ENCODE measurements at regions not wholly inside any gene's neighbourhood (a gene's known extent, or its start where the extent isn't known, plus 50 kb on each side); places are given as distances from the start of the nearest gene placed in this dataset.
"Not testable (repeated sequence)": the region's sequence is repeated elsewhere in the genome, so short reads cannot be mapped to it uniquely, and the experiment has no call there.

- no peaks in the 10 kb centered on the region for H3K9me3 Mint-ChIP-seq (ENCODE audit: low read depth)
- H3K4me1 Mint-ChIP-seq (ENCODE audit: low read depth), result no peaks in the 10 kb centered on the region
- no peaks in the 10 kb centered on the region for H3K27me3 Mint-ChIP-seq
- H3K36me3 Mint-ChIP-seq, result no peaks in the 10 kb centered on the region
- no peak overlapping the region for H3K27ac Mint-ChIP-seq
- no peak overlapping the region for H3K4me3 Mint-ChIP-seq
Observed at GRCh38 chr2:166676716-166677115, 182.7 kb upstream of the SCN7A start.

GRCh38 chr2:166675553-166675952, 181.5 kb upstream of the SCN7A start:
- no peak overlapping the region for H3K4me3 Mint-ChIP-seq
- H3K27ac Mint-ChIP-seq, result no peak overlapping the region
- no peaks in the 10 kb centered on the region for H3K36me3 Mint-ChIP-seq
- H3K4me1 Mint-ChIP-seq (ENCODE audit: low read depth), result no peaks in the 10 kb centered on the region
- H3K27me3 Mint-ChIP-seq, result no peaks in the 10 kb centered on the region
- H3K9me3 Mint-ChIP-seq (ENCODE audit: low read depth), result no peaks in the 10 kb centered on the region

GRCh38 chr2:166673986-166674385, 179.9 kb upstream of the SCN7A start:
- Mint-ChIP-seq H3K4me1 (ENCODE audit: low read depth) (no peaks in the 10 kb centered on the region), H3K27me3 (no peaks in the 10 kb centered on the region), H3K36me3 (no peaks in the 10 kb centered on the region), H3K27ac (no peak overlapping the region), H3K9me3 (ENCODE audit: low read depth) (no peaks in the 10 kb centered on the region), H3K4me3 (no peak overlapping the region)

- Mint-ChIP-seq H3K9me3 (ENCODE audit: low read depth) (no peaks in the 10 kb centered on the region), H3K27me3 (peaks cover 2% of the 10 kb centered on the region), H3K36me3 (no peaks in the 10 kb centered on the region), H3K4me1 (ENCODE audit: low read depth) (no peaks in the 10 kb centered on the region), H3K27ac (no peak overlapping the region), H3K4me3 (no peak overlapping the region)
Observed at GRCh38 chr2:166671801-166672200, 177.8 kb upstream of the SCN7A start.

GRCh38 chr2:166671235-166671634, 177.2 kb upstream of the SCN7A start:
- Mint-ChIP-seq H3K27ac (no peak overlapping the region), H3K4me3 (no peak overlapping the region), H3K27me3 (peaks cover 2% of the 10 kb centered on the region)

GRCh38 chr2:166665991-166666940, 172.2 kb upstream of the SCN7A start:
- H3K9me3 Mint-ChIP-seq (ENCODE audit: low read depth), result no peaks in the 10 kb centered on the region
- no peaks in the 10 kb centered on the region for H3K4me1 Mint-ChIP-seq (ENCODE audit: low read depth)
- H3K27me3 Mint-ChIP-seq, result peaks cover 2% of the 10 kb centered on the region
- no peak overlapping the region for H3K27ac Mint-ChIP-seq
- H3K4me3 Mint-ChIP-seq, result no peak overlapping the region
- H3K36me3 Mint-ChIP-seq, result no peaks in the 10 kb centered on the region

More at GRCh38 chr2:166671235-166671634, 177.2 kb upstream of the SCN7A start:
- H3K36me3 Mint-ChIP-seq, result no peaks in the 10 kb centered on the region
- H3K4me1 Mint-ChIP-seq (ENCODE audit: low read depth), result no peaks in the 10 kb centered on the region
- H3K9me3 Mint-ChIP-seq (ENCODE audit: low read depth), result no peaks in the 10 kb centered on the region

GRCh38 chr2:166661824-166662223, 167.8 kb upstream of the SCN7A start:
- no peak overlapping the region for H3K27ac Mint-ChIP-seq
- no peaks in the 10 kb centered on the region for H3K27me3 Mint-ChIP-seq
- no peaks in the 10 kb centered on the region for H3K4me1 Mint-ChIP-seq (ENCODE audit: low read depth)
- no peaks in the 10 kb centered on the region for H3K36me3 Mint-ChIP-seq
- H3K4me3 Mint-ChIP-seq, result no peak overlapping the region
- H3K9me3 Mint-ChIP-seq (ENCODE audit: low read depth), result no peaks in the 10 kb centered on the region

GRCh38 chr2:166661391-166661790, 167.3 kb upstream of the SCN7A start:
- Mint-ChIP-seq H3K4me1 (ENCODE audit: low read depth) (no peaks in the 10 kb centered on the region), H3K27ac (no peak overlapping the region), H3K9me3 (ENCODE audit: low read depth) (no peaks in the 10 kb centered on the region), H3K27me3 (no peaks in the 10 kb centered on the region), H3K36me3 (no peaks in the 10 kb centered on the region), H3K4me3 (no peak overlapping the region)

GRCh38 chr2:166658901-166659300, 164.9 kb upstream of the SCN7A start:
- Mint-ChIP-seq H3K27me3 (no peaks in the 10 kb centered on the region), H3K9me3 (ENCODE audit: low read depth) (peaks cover 4% of the 10 kb centered on the region), H3K4me1 (ENCODE audit: low read depth) (no peaks in the 10 kb centered on the region), H3K36me3 (no peaks in the 10 kb centered on the region), H3K27ac (no peak overlapping the region), H3K4me3 (no peak overlapping the region)

GRCh38 chr2:166653185-166653813, 159.2 kb upstream of the SCN7A start:
- no peaks in the 10 kb centered on the region for H3K27me3 Mint-ChIP-seq

GRCh38 chr2:166651991-166652390, 157.9 kb upstream of the SCN7A start:
- peaks cover 4% of the 10 kb centered on the region for H3K9me3 Mint-ChIP-seq (ENCODE audit: low read depth)
- no peak overlapping the region for H3K27ac Mint-ChIP-seq
- H3K4me3 Mint-ChIP-seq, result no peak overlapping the region
- H3K36me3 Mint-ChIP-seq, result no peaks in the 10 kb centered on the region
- H3K4me1 Mint-ChIP-seq (ENCODE audit: low read depth), result no peaks in the 10 kb centered on the region
- no peaks in the 10 kb centered on the region for H3K27me3 Mint-ChIP-seq

More at GRCh38 chr2:166653185-166653813, 159.2 kb upstream of the SCN7A start:
- Mint-ChIP-seq H3K27ac (no peak overlapping the region), H3K36me3 (no peaks in the 10 kb centered on the region), H3K4me3 (no peak overlapping the region), H3K4me1 (ENCODE audit: low read depth) (no peaks in the 10 kb centered on the region), H3K9me3 (ENCODE audit: low read depth) (peaks cover 4% of the 10 kb centered on the region)

- Mint-ChIP-seq H3K9me3 (ENCODE audit: low read depth) (peaks cover 4% of the 10 kb centered on the region), H3K27me3 (no peaks in the 10 kb centered on the region), H3K4me3 (no peak overlapping the region), H3K36me3 (no peaks in the 10 kb centered on the region), H3K4me1 (ENCODE audit: low read depth) (no peaks in the 10 kb centered on the region), H3K27ac (no peak overlapping the region)
Observed at GRCh38 chr2:166651080-166651675, 157.1 kb upstream of the SCN7A start.

- Mint-ChIP-seq H3K27me3 (no peaks in the 10 kb centered on the region), H3K36me3 (no peaks in the 10 kb centered on the region), H3K4me3 (no peak overlapping the region), H3K4me1 (ENCODE audit: low read depth) (no peaks in the 10 kb centered on the region), H3K27ac (no peak overlapping the region), H3K9me3 (ENCODE audit: low read depth) (no peaks in the 10 kb centered on the region)
Observed at GRCh38 chr2:166647935-166648334, 153.9 kb upstream of the SCN7A start.

- H3K9me3 Mint-ChIP-seq (ENCODE audit: low read depth), result no peaks in the 10 kb centered on the region
- H3K27ac Mint-ChIP-seq, result no peak overlapping the region
- no peak overlapping the region for H3K4me3 Mint-ChIP-seq
- no peaks in the 10 kb centered on the region for H3K4me1 Mint-ChIP-seq (ENCODE audit: low read depth)
- H3K36me3 Mint-ChIP-seq, result no peaks in the 10 kb centered on the region
- no peaks in the 10 kb centered on the region for H3K27me3 Mint-ChIP-seq
Observed at GRCh38 chr2:166643980-166644379, 149.9 kb upstream of the SCN7A start.

GRCh38 chr2:166641516-166641915, 147.5 kb upstream of the SCN7A start:
- H3K27ac Mint-ChIP-seq; H3K4me3 Mint-ChIP-seq; H3K27me3 Mint-ChIP-seq; H3K4me1 Mint-ChIP-seq (ENCODE audit: low read depth); H3K36me3 Mint-ChIP-seq; H3K9me3 Mint-ChIP-seq (ENCODE audit: low read depth): not testable (repeated sequence)
